Umbilical cord (tissue), 1 donor: ENCODE measurements at regions not wholly inside any gene's neighbourhood (a gene's known extent, or its start where the extent isn't known, plus 50 kb on each side); places are given as distances from the start of the nearest gene placed in this dataset.
"Not testable (repeated sequence)": the region's sequence is repeated elsewhere in the genome, so short reads cannot be mapped to it uniquely, and the experiment has no call there.

ENCODE experiments used
- DNase-seq: peaks from one replicate; pipeline ENCODE4 v3.0.0-alpha.2; 2015; ENCODE audit warnings: low spot score

- no peak for DNase-seq
These were observed 889.7 kb downstream of the IGSF11 start for GRCh38 chr3:118144919-118145318.

- no peak for DNase-seq
These were observed 887.8 kb downstream of the IGSF11 start for GRCh38 chr3:118146658-118147375.

- DNase-seq = no peak
These were observed 883.5 kb downstream of the IGSF11 start for GRCh38 chr3:118151164-118151563.

- not testable (repeated sequence) for DNase-seq
These were observed 871.7 kb downstream of the IGSF11 start for GRCh38 chr3:118162627-118163588.

GRCh38 chr3:118165413-118165812, 869.2 kb downstream of the IGSF11 start:
- no peak for DNase-seq

GRCh38 chr3:118167571-118167970, 867.1 kb downstream of the IGSF11 start:
- DNase-seq = no peak

- no peak for DNase-seq
These were observed 866.5 kb downstream of the IGSF11 start for GRCh38 chr3:118168175-118168574.

GRCh38 chr3:118171236-118171852, 863.3 kb downstream of the IGSF11 start:
- no peak for DNase-seq

GRCh38 chr3:118180853-118181252, 853.8 kb downstream of the IGSF11 start:
- no peak for DNase-seq

- no peak for DNase-seq
These were observed 853.4 kb downstream of the IGSF11 start for GRCh38 chr3:118181274-118181673.

- DNase-seq = no peak
These were observed 848.6 kb downstream of the IGSF11 start for GRCh38 chr3:118186051-118186450.

GRCh38 chr3:118187221-118187620, 847.4 kb downstream of the IGSF11 start:
- no peak for DNase-seq

GRCh38 chr3:118196183-118196582, 838.5 kb downstream of the IGSF11 start:
- no peak for DNase-seq

GRCh38 chr3:118199044-118199443, 835.6 kb downstream of the IGSF11 start:
- no peak for DNase-seq

GRCh38 chr3:118204052-118204656, 830.5 kb downstream of the IGSF11 start:
- DNase-seq = no peak

GRCh38 chr3:118207271-118207670, 827.4 kb downstream of the IGSF11 start:
- no peak for DNase-seq

- no peak for DNase-seq
These were observed 826.0 kb downstream of the IGSF11 start for GRCh38 chr3:118208642-118209041.

- DNase-seq = no peak
These were observed 820.8 kb downstream of the IGSF11 start for GRCh38 chr3:118213892-118214291.

GRCh38 chr3:118226206-118226605, 808.4 kb downstream of the IGSF11 start:
- no peak for DNase-seq

- DNase-seq = no peak
These were observed 807.5 kb downstream of the IGSF11 start for GRCh38 chr3:118227191-118227590.

GRCh38 chr3:118228151-118228550, 806.5 kb downstream of the IGSF11 start:
- no peak for DNase-seq

GRCh38 chr3:118229196-118229595, 805.5 kb downstream of the IGSF11 start:
- DNase-seq = no peak
